CD14-positive monocyte (primary cell): ENCODE measurements at regions not wholly inside any gene's neighbourhood (a gene's known extent, or its start where the extent isn't known, plus 50 kb on each side); places are given as distances from the start of the nearest gene placed in this dataset.

Source experiments
- DNase-seq, 3 donors: peaks; one replicate each; pipeline ENCODE4 v3.0.0-alpha.2; 2011 to 2022
- H2AFZ ChIP-seq: 2 replicates; pipeline ENCODE4 v1.6.0; 2012; ENCODE audit warnings: mild to moderate bottlenecking, low read depth, low read length, inconsistent platforms; ENCODE audit not compliant: insufficient read depth, poor library complexity, severe bottlenecking
- H3K27ac ChIP-seq, 2 donors: 1 replicate in 1 of 2; 2 replicates in 1 of 2; pipeline ENCODE4 v1.5.1; 2012 to 2013; ENCODE audit warnings: low read length in 2 of 2, control low read depth in 1 of 2, inconsistent platforms in 1 of 2, low read depth in 1 of 2, mild to moderate bottlenecking in 1 of 2
- H3K27me3 ChIP-seq, 2 donors: one replicate each; pipeline versions ENCODE4 v1.6.0 to v1.6.1; 2011 to 2013; ENCODE audit warnings: low read length in 2 of 2; ENCODE audit not compliant: control insufficient read depth in 2 of 2, insufficient read depth in 2 of 2
- H3K36me3 ChIP-seq, 2 donors: replicated peaks in 1 of 2; 1 replicate in 1 of 2; 2 replicates in 1 of 2; pipeline versions ENCODE4 v1.5.1 to v1.6.1; 2012 to 2013; ENCODE audit warnings: low read length in 2 of 2, control low read depth in 1 of 2, inconsistent platforms in 1 of 2, mild to moderate bottlenecking in 1 of 2; ENCODE audit not compliant: insufficient read depth in 2 of 2, control insufficient read depth in 1 of 2
- H3K4me1 ChIP-seq, 2 donors: 1 replicate in 1 of 2; 2 replicates in 1 of 2; pipeline versions ENCODE4 v1.5.1 to v1.6.1; 2012 to 2013; ENCODE audit warnings: low read length in 2 of 2, control low read depth in 1 of 2, inconsistent platforms in 1 of 2, mild to moderate bottlenecking in 1 of 2, moderate library complexity in 1 of 2; ENCODE audit not compliant: insufficient read depth in 2 of 2, control insufficient read depth in 1 of 2
- H3K4me2 ChIP-seq: replicated peaks from 2 replicates; pipeline ENCODE3; 2012; ENCODE audit warnings: low read length, moderate library complexity, mild to moderate bottlenecking; ENCODE audit not compliant: poor library complexity, severe bottlenecking; ENCODE audit errors: extremely low read depth
- H3K4me3 ChIP-seq, 3 experiments: fragments of 200-600 bp in 1 of 3; sonication (generic) in 1 of 3; replicated peaks in 1 of 3; 1 replicate in 2 of 3; 2 replicates in 1 of 3; pipeline ENCODE4 v1.5.1; 2011 to 2013; ENCODE audit warnings: low read length in 3 of 3, mild to moderate bottlenecking in 3 of 3, control low read depth in 2 of 3, low read depth in 2 of 3, inconsistent platforms in 1 of 3, moderate library complexity in 1 of 3
- H3K79me2 ChIP-seq: 2 replicates; pipeline ENCODE4 v1.6.0; 2012; ENCODE audit warnings: mild to moderate bottlenecking, control low read depth, inconsistent platforms, low read length, moderate library complexity; ENCODE audit not compliant: insufficient read depth
- H3K9ac ChIP-seq: 2 replicates; pipeline ENCODE4 v1.6.0; 2017; ENCODE audit warnings: low read length, mild to moderate bottlenecking; ENCODE audit not compliant: insufficient read depth, poor library complexity, severe bottlenecking
- H3K9me3 ChIP-seq, 2 donors: replicated peaks in 1 of 2; 1 replicate in 1 of 2; 2 replicates in 1 of 2; pipeline versions ENCODE4 v1.5.1 to v1.6.1; 2012 to 2013; ENCODE audit warnings: low read length in 2 of 2, control low read depth in 1 of 2; ENCODE audit not compliant: control insufficient read depth in 1 of 2, insufficient read depth in 1 of 2
- H4K20me1 ChIP-seq: 2 replicates; pipeline ENCODE4 v1.6.0; 2012; ENCODE audit warnings: mild to moderate bottlenecking, low read length, control low read depth, moderate library complexity; ENCODE audit not compliant: insufficient read depth
- H3K27ac Mint-ChIP-seq, 7 donors: one replicate each; pipeline ENCODE4 v1.8.0; 2020; ENCODE audit warnings: mild to moderate bottlenecking in 7 of 7, mixed read lengths in 7 of 7, moderate library complexity in 6 of 7, inconsistent platforms in 2 of 7
- H3K27me3 Mint-ChIP-seq, 3 donors: one replicate each; pipeline ENCODE4 v1.8.0; 2021 to 2022; ENCODE audit warnings: low read depth in 3 of 3, mild to moderate bottlenecking in 3 of 3, mixed read lengths in 3 of 3, moderate library complexity in 3 of 3, inconsistent platforms in 1 of 3
- H3K36me3 Mint-ChIP-seq, 2 donors: one replicate each; pipeline ENCODE4 v1.8.0; 2020; ENCODE audit warnings: mixed read lengths in 2 of 2, inconsistent platforms in 1 of 2, mild to moderate bottlenecking in 1 of 2
- H3K4me1 Mint-ChIP-seq: one replicate; pipeline ENCODE4 v1.8.0; 2020; ENCODE audit warnings: mild to moderate bottlenecking, mixed read lengths
- H3K4me3 Mint-ChIP-seq, 2 donors: one replicate each; pipeline ENCODE4 v1.8.0; 2020; ENCODE audit warnings: mild to moderate bottlenecking in 2 of 2, mixed read lengths in 2 of 2, moderate library complexity in 1 of 2
- H3K9me3 Mint-ChIP-seq, 7 donors: one replicate each; pipeline ENCODE4 v1.8.0; 2020 to 2022; ENCODE audit warnings: mixed read lengths in 7 of 7, mild to moderate bottlenecking in 6 of 7, moderate library complexity in 6 of 7, inconsistent platforms in 2 of 7
- WGBS: methylation state at CpG from one replicate; pipeline ENCODE4 v1.1.5; 2013; ENCODE audit warnings: missing lambda C conversion rate; ENCODE audit not compliant: insufficient coverage; 5-methylcytosine and 5-hydroxymethylcytosine counted together
- intact Hi-C, 2 donors: fragments of 100-400 bp; cut with micrococcal nuclease; formaldehyde crosslinking; loops; one replicate each; pipeline versions ENCODE4 v1.15.0 to v1.15.1; 2023
- TF ChIP-seq, protein P1 (sequence below): fragments of 200-600 bp; IDR thresholded peaks from one replicate; pipeline ENCODE4 v1.8.0; 2022; ENCODE audit warnings: antibody characterized with exemption, mild to moderate bottlenecking

- TF ChIP-seq, protein P1, sequence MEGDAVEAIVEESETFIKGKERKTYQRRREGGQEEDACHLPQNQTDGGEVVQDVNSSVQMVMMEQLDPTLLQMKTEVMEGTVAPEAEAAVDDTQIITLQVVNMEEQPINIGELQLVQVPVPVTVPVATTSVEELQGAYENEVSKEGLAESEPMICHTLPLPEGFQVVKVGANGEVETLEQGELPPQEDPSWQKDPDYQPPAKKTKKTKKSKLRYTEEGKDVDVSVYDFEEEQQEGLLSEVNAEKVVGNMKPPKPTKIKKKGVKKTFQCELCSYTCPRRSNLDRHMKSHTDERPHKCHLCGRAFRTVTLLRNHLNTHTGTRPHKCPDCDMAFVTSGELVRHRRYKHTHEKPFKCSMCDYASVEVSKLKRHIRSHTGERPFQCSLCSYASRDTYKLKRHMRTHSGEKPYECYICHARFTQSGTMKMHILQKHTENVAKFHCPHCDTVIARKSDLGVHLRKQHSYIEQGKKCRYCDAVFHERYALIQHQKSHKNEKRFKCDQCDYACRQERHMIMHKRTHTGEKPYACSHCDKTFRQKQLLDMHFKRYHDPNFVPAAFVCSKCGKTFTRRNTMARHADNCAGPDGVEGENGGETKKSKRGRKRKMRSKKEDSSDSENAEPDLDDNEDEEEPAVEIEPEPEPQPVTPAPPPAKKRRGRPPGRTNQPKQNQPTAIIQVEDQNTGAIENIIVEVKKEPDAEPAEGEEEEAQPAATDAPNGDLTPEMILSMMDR = no peak
- H3K79me2 ChIP-seq = no peaks in the 10 kb centered on the region
- no peak overlapping the region for H3K27ac ChIP-seq
- DNase-seq = no peak
- no peak overlapping the region for H3K4me3 ChIP-seq
- Mint-ChIP-seq H3K36me3 (no peaks in the 10 kb centered on the region), H3K27ac (no peak overlapping the region), H3K27me3 (no peaks in the 10 kb centered on the region), H3K4me1 (no peaks in the 10 kb centered on the region), H3K4me3 (no peak overlapping the region), H3K9me3 (peaks cover 2 to 5% (median 3%) of the 10 kb centered on the region in 7 donors)
- H3K9ac ChIP-seq = no peak overlapping the region
- no peaks in the 10 kb centered on the region for H3K36me3 ChIP-seq
- H3K9me3 ChIP-seq = peaks cover 0 to 7% of the 10 kb centered on the region in 2 donors
- no peaks in the 10 kb centered on the region for H3K4me1 ChIP-seq
- H3K4me2 ChIP-seq = no peak overlapping the region
- no peak overlapping the region for H2AFZ ChIP-seq
- intact Hi-C loops = no loop called here
- H4K20me1 ChIP-seq = no peaks in the 10 kb centered on the region
- H3K27me3 ChIP-seq = no peaks in the 10 kb centered on the region
Measured at GRCh38 chr3:64895991-64896895, 208.4 kb upstream of the ADAMTS9 start.

GRCh38 chr3:64895106-64895990 lies 207.5 kb upstream of the ADAMTS9 start:
- no peak overlapping the region for H3K4me3 Mint-ChIP-seq
- Histone ChIP-seq H3K4me1 (no peaks in the 10 kb centered on the region), H3K27me3 (no peaks in the 10 kb centered on the region), H3K36me3 (no peaks in the 10 kb centered on the region), H3K4me2 (no peak overlapping the region), H4K20me1 (no peaks in the 10 kb centered on the region), H3K27ac (no peak overlapping the region), H3K9me3 (peaks cover 0 to 7% of the 10 kb centered on the region in 2 donors), H3K79me2 (no peaks in the 10 kb centered on the region), H2AFZ (no peak overlapping the region), H3K4me3 (no peak overlapping the region), H3K9ac (no peak overlapping the region)
- intact Hi-C loops = no loop called here
- no peaks in the 10 kb centered on the region for H3K36me3 Mint-ChIP-seq
- H3K4me1 Mint-ChIP-seq = no peaks in the 10 kb centered on the region
- WGBS = 71% methylated on average over 1 of the region's 6 CpGs
- H3K9me3 Mint-ChIP-seq = peaks cover 1 to 5% (median 3%) of the 10 kb centered on the region in 7 donors
- no peak for DNase-seq
- H3K27ac Mint-ChIP-seq = no peak overlapping the region
- TF ChIP-seq, protein P1 = no peak
- H3K27me3 Mint-ChIP-seq = no peaks in the 10 kb centered on the region
